ENCODE measurements at regions not wholly inside any gene's neighbourhood (a gene's known extent, or its start where the extent isn't known, plus 50 kb on each side); places are given as distances from the start of the nearest gene placed in this dataset.
"Not testable (repeated sequence)": the region's sequence is repeated elsewhere in the genome, so short reads cannot be mapped to it uniquely, and the experiment has no call there.

GRCh38 chr2:42974169-42974720, 181.9 kb upstream of the HAAO start:
- DNase-seq (ENCODE audit: low read depth in 3 of 3), result no peak

GRCh38 chr2:42973726-42974125, 181.3 kb upstream of the HAAO start:
- no peak for DNase-seq (ENCODE audit: low read depth in 3 of 3)

DNA sequence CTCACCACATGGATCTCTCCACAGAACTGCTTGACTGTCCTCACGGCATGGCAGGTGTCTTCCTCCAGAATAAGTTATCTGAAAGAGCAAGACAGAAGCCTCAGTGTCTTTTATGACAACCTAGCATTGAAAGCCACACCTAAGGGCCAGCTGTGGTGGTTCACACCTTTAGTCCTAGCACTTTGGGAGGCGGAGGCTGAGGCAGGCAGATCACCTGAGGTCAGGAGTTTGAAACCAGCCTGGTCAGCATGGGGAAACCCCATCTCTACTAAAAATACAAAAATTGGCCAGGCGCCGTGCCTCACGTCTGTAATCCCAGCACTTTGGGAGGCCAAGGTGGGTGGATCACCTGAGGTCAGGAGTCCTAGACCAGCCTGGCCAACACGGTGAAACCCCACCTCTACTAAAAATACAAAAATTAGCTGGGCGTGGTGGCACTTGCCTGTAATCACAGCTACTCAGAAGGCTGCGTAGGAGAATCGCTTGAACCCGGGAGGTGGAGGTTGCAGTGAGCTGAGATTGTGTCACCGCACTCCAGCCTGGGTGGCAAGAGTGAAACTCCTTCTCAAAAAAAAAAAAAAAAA, 180.6 kb upstream of the HAAO start:
- DNase-seq (ENCODE audit: low read depth in 3 of 3), result not testable (repeated sequence)

DNA sequence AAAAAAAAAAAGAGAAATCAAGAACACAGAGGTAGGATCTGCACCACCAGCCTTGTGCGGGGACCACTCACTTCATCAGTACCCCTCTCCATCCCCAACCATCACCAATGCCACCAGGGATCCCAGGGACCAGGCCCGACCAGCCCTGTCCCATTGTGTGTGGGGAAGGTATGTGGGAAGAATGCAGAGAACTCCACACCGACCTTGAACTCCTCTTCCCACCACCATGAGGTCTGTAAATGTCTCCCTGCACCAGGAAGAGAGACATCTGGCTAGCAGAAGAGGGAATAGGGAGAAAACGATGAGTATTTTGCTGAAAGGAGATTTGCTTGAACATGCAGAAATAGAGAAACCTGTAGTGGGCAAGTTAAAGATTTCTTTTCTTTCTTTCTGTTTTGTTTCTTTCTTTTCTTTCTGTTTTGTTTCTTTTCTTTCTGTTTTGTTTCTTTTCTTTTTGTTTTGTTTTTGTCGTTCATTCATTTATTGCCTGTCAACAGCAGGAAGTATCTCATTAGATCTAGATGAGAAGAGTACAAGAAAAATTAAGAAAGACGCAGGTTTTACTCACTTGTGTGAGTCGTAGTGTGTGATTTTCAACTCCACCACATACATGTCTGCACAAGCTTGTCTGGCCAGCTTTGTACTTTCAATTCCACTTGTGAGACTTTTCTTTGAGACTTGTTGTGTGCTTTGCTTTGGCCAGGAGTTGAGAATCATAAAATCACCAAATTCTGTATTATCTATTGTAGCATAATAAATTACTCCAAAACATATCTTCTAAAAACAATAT, 179.8 kb upstream of the HAAO start:
- no peak for DNase-seq (ENCODE audit: low read depth in 3 of 3)

DNA sequence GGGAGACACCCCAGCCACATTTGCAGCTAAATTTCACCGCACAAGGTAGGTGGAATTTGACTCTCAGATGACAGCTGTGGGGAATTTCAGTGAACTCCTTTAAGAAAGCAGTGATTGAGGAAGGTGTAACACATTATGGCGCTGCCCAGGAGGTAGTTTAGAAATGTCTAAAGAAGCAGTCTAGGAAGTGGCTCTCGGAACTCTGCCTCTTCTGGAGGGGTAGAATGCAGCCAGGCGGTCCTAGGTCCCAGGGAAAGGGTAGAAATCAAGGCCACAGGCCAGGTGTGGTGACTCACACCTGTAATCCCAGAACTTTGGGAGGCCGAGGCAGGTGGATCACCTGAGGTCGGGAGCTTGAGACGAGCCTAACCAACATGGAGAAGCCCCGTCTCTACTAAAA, 179.0 kb upstream of the HAAO start:
- no peak for DNase-seq (ENCODE audit: low read depth in 3 of 3)

GRCh38 chr2:42970151-42970550, 177.8 kb upstream of the HAAO start:
- no peak for DNase-seq (ENCODE audit: low read depth in 3 of 3)

GRCh38 chr2:42969231-42970150, 177.1 kb upstream of the HAAO start:
- no peak for DNase-seq (ENCODE audit: low read depth in 3 of 3)

- DNase-seq (ENCODE audit: low read depth in 3 of 3), result no peak
Measured at GRCh38 chr2:42967959-42968674, 175.7 kb upstream of the HAAO start.

DNA sequence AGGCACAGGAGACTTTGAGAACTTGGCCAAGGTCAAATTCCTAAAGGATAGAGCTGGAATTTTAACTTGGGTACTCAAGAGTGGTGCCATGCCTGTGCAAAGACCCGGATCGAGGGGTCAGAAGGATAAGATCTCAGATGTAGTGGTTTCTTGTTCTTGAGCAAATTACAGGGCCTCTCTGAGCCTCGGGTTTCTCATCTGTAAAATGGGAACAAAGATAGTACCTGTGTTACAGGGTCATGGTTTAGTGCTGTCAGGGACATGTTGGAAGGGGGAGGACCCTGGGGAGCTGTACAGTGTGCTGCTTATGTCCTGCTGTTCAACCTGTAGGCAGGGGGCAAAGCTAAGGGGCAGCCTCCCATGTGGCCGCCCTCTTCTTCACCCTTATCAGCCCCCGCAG, 173.5 kb upstream of the HAAO start:
- DNase-seq (ENCODE audit: low read depth in 3 of 3), result no peak

DNA sequence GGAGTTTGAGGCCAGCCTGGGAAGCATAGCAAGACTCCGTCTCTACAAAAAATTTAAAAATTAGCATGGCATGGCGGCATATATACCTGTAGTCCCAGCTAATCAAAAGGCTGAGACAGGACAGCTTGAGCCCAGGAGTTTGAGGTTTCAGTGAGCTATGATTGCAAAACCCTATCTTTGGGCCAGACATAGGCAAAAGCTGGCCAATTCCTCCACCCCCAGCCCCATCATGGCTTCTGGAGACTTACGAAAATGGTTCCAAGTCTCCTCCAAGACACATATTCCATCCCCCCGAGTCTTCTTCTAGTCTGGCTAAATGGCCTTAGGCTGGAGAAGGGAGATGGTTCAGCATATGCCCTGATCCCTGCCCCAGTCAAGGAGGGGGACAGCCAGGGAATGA, 172.8 kb upstream of the HAAO start:
- no peak for DNase-seq (ENCODE audit: low read depth in 3 of 3)

DNA sequence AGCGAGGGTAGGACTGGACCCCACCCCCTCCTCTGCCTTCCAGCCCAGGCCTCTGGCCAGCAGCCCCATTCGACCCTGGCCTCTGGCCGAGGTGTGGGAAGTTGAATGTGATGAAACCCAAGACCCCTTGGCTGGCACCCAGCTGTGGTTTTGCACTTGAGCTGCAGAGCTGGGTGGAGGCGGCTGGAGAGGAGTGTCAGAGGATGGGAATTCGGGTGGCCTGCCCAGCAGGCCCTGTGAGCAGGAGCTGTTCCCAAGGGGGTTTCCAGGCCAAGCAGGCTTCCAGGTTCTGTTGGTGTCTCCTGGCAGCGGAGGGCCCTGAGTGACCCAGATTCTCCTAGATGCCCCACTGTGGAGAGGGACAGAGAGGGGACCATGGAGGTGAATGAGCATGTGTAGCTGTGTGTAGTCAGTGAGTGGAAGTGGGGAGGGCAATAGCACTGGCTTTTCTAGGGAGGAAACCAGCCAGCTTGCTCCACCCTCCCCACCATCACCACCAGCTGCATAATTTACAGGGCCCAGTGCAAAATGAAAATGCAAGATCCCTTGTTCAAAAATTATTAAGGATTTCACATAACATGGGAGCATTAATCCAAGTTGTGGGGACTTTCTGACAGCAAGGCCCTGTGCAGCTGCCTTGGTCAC, 172.2 kb upstream of the HAAO start:
- no peak for DNase-seq (ENCODE audit: low read depth in 3 of 3)

DNA sequence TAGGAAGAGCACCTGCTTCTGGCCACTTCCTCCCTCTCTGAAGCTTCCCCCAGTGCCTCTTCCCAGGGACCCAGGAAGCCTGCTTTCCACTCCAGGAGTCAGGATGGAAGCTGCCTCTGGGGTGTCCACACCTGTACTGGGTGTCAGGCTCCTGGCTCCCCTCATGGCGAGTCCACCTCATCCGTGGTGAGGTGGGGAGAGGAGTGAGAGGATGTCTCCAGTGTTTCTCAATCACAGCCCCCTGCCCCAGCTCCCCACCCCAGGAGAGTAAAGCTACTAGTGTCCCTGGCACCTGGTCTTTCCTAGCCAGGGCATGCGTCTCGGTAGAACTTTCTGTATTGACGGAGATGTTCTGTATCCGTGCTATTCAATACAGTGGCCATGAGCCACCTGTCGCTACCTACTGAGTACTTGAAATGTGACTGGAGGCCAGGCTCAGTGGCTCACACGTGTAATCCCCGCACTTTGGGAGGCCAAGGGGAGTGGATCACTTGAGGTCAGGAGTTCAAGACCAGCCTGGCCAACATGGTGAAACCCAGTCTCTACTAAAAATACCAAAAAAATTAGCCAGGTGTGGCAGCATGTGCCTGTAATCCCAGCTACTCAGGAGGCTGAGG, 171.2 kb upstream of the HAAO start:
- DNase-seq (ENCODE audit: low read depth in 3 of 3), result no peak

DNA sequence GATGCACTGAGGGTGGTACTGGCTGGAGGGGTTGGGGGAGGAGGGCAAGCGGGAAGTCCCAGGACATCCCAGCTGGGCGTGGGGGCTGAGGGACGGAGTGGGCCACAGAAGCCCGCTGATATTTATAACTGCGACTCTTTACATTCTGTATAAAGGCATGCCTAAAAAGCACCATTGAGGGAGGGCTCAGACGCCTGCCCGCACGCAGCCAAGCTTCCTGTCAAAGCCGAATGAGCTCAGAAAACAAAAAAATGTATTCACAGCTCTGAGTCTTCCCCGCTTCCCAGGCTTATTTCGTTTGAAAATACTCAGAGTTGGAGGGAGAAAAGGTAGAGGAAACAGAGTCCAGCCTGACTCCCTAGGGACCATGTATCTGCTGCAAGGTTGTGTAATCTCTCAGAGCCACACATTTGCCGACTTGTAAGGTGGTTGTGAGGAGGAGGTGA, 170.1 kb upstream of the HAAO start:
- DNase-seq (ENCODE audit: low read depth in 3 of 3), result no peak

DNA sequence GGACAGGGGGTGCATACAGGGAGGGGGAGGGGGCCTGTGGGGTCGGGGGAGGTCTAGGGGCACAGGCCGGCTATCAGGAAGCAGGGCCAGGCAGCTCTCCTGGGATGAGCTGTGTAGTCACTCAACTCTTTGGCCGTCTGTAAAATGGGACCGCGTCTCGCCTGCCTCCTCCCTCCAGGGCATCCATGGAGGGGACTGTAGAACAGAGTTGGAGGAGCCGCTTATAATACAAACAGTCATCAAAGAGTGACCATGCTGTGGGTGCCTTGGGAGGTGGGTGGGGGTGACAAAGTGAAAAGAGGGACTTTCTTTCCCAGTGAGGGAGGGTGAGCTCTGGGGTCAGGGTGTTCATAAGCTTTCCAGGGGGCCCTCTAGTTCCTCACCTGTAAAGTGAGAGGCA, 169.6 kb upstream of the HAAO start:
- no peak for DNase-seq (ENCODE audit: low read depth in 3 of 3)

DNA sequence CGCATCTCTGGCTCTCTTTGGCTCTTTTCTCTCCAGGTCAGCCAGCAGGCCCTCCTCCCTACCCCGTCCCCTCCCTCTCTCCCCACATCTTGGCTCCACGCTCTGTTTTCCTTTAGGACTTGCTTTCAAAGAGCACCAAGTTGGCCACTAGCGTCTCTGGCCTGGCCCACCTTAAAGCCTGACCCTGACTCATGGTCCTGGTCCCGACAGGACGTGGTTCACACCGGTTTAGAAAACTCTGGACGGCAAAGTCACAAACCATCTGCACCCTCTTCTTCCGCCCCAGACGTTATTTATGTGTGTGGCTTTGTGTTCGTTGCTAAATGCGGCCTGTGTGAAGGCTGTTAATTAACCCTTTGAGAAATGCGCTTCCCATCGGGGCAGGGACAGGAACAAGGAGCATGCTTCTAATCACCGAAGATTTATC, 169.0 kb upstream of the HAAO start:
- no peak for DNase-seq (ENCODE audit: low read depth in 3 of 3)

- no peak for DNase-seq (ENCODE audit: low read depth in 3 of 3)
Measured at GRCh38 chr2:42960842-42961180, 168.4 kb upstream of the HAAO start.

DNA sequence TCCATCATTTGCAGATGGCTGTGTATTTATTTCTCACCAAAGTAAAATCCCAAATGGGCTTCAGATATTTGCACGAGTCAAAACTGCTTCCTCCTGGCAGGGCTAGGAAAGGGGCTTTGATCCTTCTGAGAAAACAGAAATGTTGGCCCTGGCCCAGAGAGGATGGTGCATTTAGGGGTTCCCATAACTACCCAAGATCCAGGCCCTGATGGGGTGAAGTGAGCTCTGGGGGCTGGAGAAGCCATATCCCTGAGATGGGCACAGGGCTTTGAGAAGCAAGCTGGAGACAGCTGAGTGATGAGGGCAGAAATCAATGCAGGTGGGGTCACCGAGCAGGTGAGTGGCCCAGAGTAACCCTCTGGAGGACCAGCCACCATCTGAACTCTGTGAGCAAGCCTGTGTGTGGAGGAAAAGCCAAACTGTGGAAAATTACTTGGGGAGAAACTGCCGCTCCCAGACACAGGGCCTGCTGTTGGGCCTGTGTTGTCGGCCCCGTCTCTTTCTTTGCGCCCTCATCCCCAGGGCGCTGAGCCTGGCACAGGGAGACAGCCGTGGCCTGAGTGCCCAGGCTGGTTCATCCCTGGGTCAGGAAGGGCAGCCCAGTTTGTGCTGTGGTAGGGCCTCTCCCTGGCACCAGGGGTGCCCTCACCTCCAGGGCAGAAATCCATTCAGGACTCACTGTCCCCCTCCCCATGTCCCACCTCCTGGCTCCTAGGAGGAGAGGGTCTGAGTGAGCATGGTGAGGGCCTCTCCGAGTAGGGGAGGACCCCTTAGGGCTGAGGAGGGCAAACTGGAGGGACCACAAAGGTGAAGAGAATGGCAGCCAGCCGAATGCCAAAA, 167.8 kb upstream of the HAAO start:
- no peak for DNase-seq (ENCODE audit: low read depth in 3 of 3)

- no peak for DNase-seq (ENCODE audit: low read depth in 3 of 3)
Measured at GRCh38 chr2:42959234-42960001, 167.0 kb upstream of the HAAO start.

DNA sequence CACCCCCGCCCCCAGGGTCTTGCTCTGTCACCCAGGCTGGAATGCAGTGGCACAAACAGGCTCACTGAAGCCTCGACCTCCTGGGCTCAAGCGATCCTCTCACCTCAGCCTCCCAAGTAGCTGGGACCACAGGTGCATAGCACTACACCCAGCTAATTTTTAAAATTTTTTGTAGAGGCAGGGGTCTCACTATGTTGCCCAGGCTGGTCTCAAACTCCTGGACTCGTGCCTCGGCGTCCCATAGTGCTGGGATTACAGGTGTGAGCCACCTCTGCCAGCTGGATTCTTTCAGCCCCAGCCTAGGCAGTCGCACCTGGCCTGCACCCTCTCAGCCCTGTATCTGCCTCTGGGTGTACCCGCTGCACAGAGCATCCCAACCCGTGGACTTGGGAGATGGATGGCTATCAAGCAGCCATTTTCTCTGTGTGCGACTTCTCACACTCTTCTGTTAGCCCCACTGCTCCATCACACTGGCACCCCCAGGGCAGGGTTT, 166.4 kb upstream of the HAAO start:
- DNase-seq (ENCODE audit: low read depth in 3 of 3), result no peak
